HG03460 (cell line): ENCODE measurements at regions not wholly inside any gene's neighbourhood (a gene's known extent, or its start where the extent isn't known, plus 50 kb on each side); places are given as distances from the start of the nearest gene placed in this dataset.

Experiments used
- ATAC-seq: cut with Tn5 transposase; IDR thresholded peaks from one replicate; pipeline ENCODE4 v1.9.1; 2021; ENCODE audit not compliant: unreplicated experiment

DNA sequence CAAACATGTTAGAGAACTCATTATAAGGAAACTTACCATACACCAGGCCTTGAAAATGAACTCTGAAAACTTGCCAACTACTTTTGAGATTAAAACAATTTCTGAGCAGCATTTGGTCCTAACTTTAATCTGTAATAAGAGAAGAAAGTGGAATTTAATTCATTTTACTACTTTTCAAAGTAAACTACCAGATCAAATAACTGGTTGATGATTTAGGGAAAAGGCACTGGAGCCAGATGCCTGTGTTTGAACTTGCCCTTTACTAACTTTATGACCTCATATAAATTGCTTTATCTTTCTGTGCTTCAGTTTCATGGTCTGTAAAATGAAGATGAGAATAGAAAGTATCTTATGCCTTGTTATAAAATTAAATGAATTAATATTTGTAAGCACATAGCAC, 159.9 kb upstream of the PCDH18 start:
- no peak for ATAC-seq

DNA sequence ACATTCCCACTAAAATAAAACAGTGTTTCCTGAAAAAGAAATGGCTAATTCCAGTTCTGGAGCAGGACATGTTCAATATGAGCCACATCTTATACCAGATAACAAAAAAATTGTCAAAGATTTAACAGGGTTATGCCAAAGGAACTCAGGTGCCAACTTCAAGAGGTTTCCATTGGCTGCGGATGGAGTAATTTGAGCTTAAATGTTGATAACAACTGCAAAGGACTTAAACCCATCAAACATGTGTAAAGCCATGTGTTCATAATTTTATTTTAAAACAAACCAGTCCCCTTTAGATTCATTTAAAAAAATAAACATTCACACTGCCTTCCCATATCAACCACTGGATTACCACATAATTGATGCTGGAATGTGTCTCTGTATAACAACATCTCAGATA, 156.4 kb upstream of the PCDH18 start:
- no peak for ATAC-seq

DNA sequence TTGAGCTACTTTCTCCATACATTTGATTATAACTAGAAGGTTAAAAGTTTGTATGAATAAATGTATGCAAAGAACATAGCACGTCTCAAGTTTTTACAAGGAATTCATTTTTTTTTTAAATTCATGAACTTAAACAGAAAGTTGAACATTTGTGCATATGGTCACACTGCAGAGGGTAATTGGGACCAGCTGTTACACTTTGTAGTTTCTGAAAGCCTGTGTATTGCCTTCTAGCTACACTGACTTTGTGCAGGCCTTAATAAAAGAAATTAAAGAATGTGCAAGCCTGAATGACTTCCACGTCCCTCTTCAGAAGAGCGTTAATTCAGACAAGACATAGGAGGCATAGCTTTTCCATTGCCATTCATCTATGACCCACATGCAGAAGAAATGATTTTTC, 153.1 kb upstream of the PCDH18 start:
- ATAC-seq, result no peak

DNA sequence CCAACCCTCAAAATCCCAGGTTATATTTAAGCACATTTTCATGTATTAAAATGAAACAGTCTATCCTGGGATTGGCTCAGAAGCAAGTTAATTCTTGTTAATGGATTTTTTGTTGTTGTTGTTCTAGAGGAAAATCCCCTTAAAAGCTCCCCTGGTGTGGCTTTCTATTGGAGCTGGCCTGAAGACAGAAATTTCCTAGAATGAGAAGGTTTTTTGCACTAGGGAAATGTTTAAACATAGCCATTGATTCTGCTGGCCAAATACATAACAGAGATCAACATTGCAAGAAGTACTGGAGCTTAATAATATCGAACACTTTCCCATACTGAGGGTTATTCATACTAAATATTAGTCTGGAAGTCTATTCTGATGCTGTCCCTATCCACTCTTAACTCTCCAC, 148.8 kb upstream of the PCDH18 start:
- ATAC-seq, result no peak

DNA sequence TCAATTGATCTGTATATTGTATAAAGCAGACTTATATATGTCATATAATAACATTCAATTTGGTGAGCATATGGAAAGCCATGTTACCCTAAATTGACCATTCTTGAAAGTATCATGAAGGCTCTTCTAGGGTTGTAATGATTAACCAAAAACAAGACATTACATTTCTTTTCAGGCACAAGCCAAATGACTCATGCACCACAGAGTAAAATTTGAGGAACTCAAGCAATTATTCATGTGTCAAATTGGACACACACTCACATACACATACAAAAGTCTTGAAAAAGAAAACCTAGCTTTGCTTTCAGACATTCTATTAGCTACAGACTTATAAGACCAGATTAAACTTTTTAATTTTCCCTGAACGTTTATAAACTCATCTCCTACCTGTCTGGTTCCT, 146.5 kb upstream of the PCDH18 start:
- ATAC-seq, result peak; percentile 66

DNA sequence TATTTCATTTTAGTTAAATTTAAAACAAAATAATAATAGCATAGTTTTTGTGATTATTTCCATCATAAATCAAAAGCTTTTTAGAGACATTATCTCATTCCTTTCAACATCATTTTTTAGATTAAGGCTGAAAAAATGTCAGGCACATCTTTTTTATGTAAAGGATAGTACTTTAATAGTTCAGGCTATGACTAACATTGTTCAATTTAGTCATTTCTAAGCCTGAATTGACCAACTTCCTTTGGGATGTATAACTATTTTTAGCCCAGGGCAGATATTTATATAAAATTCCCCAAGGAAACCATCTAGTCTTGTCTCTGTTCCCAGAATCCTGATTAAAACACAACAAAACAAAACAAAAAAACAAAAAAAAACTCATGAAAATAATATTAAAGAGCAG, 145.6 kb upstream of the PCDH18 start:
- ATAC-seq, result no peak

DNA sequence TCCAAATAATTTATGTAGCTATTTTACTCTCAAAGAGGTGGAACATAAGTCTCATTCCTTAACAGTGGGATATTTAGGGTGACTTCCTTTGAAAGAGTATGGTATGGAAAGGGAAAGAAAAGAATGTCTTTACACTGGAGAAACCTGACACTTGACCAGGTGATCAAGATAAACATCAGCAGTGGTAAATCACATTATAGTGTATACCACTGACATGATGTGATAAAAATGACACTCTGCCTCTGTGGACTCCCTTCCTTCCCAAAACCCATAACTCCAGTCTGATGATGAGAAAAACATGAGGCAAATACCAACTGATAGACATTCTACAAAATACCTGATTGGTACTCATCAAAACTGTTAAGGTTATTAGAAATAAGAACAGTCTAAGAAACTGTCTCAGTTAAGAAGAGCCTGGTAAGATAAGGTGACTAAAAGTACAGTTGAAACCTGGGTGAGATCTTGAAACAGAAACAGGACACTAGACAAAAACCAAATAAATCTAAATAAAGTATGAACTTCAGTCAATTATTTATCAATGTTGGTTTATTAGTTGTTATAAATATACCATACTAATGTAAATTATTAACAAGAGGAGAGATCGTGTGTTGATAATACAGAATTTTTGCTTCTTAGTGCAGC, 144.2 kb upstream of the PCDH18 start:
- no peak for ATAC-seq

DNA sequence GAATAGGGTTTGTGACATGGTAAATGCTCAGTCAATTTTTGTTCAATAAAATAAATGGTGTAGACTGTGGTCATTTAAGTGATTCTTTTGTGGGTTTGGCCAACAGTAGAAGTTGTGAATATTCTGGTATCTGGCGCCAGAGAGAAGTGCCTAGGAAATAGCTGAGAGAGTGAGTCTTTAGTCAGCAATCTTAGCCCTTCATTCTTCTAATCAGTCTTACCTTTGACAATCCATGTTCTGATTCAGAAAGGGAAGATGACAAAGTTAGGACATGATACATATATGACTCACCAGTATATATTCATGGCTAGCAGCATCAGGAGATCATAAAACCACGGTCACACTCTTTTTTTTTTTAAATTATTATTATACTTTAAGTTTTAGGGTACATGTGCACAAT, 141.8 kb upstream of the PCDH18 start:
- no peak for ATAC-seq

DNA sequence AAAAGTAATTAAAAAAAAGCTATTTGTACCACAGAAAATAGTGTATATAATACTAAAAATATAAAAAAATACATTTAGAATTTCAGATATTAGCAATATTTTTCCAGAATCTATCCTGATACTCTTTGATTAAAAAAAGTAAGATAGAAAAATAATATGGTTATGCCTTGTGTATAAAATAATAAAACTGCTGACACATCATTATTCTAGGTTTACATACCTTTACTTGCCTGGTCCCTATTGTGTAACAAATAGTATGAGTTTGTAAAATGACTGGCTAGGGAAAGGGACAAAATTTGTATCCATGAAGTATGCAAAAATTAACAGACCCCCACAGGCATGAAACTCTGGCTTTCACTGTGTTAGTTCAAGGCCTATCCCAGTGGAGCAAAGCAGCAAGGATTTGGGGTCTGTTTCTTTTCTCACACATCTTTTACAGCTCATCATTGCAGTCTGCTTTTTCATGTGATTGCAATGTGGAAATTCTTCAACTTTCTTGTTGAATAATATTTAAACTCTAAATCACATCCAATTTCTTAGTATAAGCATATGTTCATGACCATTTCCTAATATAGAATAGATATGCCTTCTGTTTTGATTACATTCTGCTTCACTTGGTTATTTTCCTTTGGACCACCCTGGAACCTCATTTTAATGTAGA, 136.7 kb upstream of the PCDH18 start:
- ATAC-seq, result no peak

DNA sequence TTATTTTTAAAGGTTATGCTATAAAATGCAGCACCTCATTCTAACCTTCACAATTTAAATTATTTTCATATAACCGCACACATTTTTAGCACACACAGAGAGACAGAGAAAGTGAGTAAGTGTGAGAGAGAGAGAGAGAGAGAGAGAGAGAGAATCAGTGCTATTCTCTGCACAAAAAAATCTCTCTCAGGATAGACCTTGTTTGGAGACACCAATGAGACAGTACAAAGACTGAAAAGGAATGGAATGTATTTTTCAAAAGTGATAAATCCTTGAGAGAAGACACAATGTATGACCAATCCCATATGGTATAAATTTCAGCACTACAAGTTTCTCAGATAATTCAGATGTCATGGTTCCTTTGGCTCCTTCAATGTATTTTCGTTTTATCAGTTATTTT, 132.1 kb upstream of the PCDH18 start:
- ATAC-seq, result no peak

DNA sequence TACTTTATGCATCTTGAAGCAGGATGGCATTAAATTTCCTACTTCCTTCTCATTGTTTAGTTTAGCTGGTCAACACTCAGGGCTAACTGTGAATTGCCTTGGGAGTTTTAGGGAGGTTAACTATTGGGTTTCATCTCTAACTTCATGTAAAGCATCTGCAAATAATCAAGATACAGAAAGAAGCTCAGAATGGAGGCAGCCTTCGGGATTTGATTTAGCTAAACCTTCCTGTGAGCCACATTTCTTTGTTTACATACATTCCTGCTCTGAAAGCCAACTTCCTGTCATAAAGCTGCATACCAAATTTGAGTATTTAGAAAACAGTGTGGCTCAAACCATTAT, 131.7 kb upstream of the PCDH18 start:
- ATAC-seq, result no peak

DNA sequence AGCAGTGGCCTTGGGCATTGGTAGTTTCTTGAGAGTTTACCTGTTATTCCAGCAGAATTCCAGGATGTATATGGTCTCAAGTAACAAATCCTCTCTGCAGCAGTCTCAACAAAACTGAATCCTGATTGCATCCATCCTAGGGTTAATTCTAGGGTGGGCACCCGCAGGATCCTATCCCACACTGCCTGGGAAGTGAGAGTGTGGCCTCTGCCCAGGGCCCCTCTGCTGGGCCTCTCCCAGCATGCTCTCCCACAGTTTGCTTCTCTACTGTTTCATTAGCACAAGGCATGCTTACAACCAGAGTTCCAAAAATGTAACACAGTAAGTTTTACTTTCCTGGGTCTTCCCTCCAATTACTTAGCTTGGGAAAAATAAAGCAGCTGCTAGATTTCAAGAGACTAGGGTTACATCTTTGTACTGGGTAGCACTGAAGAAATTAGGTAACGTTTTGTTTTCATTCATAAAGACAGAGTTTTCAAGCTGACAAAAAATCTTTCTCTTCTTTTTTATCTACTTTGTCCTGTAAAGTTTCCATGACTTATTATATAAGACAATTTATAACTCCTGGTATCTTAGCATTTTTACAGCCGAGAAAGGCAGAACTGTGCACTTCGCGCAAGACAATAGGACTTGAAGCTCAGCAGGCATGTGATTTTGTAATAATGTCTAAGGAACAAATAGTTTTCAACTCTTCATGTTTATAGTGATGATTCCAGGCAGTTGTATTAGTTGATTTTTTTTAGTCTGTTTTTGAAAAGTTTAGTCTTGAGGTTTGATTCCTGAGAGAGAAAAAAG, 131.2 kb upstream of the PCDH18 start:
- ATAC-seq, result no peak

DNA sequence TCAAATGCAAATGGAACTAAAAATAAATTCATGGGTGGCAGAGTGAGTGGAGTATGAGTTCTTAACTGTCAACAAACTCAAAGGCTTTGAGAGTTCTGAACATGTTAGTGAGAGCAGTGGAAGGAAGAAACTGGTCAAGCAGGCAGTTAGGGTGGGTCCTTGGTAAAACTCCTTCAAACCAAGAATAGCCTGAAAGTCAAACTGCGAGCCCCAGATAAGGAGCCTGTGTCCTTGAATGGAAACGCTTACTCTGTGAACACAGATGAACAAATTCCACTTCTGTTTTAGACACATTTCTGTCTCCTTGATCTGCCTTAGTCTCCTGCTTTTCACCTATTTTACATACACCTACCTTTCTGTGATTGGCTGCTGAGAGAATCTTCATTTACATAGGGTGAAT, 129.4 kb upstream of the PCDH18 start:
- ATAC-seq, result no peak

DNA sequence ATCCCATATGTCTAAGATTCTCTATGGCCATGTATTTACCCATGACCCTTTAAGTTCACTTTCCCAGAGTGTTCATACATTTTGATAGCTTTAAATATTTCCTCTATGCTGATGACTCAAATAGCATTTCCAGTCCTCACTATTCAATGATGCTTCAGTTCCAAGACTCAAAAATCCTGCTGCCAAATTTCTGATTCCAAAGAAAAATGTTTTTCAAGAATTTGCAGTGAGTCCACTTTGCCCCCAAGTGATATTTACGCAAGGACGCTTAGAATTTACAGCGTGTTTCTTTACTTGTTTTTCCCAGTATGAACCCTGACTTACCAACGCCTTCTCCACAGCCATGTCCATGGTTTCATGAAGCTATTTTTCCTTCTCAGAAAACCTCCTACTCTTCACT, 127.9 kb upstream of the PCDH18 start:
- no peak for ATAC-seq

DNA sequence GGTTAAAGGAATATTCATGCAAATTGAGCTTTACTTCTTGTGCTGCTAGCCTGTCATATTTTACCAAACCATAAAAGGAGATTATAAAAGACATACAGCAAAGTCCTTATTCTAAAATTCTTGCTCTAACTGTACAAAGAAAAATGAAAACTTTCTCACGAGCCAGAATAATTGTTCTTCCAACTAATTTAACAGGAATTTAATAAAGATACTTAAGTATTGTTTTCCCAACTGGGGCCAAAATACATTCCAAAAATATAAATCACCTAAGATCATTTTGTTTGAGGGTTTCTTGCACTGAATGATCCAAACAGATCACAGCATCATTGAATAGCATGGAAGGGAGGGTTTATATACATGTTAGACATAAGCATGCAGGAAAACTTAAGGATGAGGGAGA, 127.1 kb upstream of the PCDH18 start:
- ATAC-seq, result no peak

DNA sequence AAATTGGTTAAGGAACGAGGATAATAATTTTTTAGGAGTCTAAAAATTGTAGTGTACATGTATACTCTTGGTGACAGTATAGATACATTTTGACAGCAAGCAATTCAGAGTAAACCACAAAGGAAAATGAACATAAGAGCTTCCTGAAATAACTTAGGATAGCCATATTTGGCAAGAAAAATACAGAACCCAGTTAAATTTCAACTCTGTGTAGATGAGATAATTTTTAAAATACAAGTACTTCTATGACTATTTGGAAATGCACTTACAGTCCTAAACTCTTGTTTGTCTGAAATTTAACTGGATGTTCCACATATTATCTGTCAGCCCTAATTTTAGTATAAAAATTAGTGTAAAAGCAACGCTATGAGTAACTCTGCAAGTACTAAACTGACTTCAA, 124.4 kb upstream of the PCDH18 start:
- ATAC-seq, result no peak

DNA sequence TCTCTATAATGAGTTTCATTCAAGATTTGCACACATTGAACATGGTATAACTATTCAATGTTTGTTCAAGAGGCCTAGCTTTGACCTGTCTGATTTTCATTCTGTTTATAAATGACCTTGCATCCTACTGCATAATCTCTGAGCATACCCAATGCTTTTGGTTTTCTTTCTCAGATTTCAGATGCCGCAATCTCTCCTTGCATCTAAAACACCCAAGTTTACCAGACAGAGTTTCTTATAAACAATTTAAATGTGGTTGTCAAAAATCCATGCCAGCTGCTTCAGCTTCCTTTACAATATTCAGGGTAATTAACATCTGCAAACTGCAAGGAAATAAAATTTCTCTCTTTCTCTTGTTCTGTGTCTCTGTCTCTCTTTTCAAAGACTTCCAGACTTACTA, 123.0 kb upstream of the PCDH18 start:
- no peak for ATAC-seq

DNA sequence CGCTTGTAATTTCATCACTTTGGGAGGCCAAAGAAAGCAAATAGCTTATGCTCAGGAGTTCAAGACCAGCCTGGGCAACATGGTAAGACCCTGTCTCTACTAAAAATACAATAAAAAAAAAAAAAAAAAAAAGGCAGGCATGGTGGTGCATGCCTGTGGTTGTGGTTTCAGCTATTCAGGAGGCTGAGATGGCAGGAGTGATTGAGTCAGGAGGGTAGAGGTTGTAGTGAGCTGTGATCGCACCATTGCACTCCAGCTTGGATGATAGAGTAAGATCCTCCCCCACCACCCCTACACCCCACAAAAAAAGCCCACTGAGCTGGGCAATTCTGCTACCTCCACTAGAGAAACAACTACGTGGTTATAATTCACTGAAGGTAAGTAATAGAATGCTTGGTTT, 118.8 kb upstream of the PCDH18 start:
- no peak for ATAC-seq

DNA sequence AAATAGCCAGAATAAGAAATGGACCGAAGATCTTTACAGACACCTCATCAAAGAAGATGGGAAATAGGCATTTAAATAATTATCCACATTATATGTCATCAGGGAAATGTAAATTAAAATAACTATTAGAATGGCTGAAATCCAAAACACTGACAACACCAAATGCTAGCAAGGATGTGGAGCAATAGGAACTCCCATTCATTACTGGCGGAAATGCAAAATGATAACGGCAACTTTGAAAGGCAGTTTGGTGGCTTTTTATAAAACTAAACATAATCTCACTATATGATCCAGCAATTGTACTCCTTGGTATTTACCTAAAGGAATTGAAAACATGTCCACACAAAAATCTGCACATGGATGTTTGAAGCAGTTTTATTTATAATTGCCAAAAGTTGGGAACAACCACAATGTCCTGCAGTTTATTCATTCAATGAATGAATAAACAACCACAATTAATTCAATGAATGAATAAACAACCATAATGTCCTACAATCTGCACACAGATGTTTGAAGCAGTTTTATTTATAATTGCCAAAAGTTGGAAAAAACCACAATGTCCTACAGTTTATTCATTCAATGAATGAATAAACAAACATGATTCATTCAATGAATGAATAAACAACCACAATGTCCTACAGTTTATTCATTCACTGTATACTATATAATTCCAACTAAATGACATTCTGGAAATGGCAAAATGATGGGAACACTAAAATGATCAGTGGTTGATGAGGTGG, 117.6 kb upstream of the PCDH18 start:
- no peak for ATAC-seq

DNA sequence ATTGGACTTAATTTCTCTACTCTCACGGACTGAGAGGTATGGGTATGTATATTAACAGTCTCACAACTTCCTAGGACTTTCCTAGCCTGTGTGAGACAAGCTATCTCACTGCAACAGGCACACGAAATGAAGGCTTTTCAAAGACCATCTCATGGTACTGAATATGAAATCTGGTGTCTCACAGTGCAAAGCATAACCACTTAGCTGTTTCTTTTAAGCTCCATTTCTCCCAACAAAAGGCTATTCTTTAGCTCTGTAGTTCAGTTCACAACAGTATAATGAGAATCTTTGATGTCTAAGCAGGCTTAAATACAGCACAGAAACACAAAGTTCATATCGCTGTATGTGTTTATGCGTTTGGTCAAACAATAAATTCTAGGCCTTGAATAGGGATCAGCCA, 116.2 kb upstream of the PCDH18 start:
- no peak for ATAC-seq

DNA sequence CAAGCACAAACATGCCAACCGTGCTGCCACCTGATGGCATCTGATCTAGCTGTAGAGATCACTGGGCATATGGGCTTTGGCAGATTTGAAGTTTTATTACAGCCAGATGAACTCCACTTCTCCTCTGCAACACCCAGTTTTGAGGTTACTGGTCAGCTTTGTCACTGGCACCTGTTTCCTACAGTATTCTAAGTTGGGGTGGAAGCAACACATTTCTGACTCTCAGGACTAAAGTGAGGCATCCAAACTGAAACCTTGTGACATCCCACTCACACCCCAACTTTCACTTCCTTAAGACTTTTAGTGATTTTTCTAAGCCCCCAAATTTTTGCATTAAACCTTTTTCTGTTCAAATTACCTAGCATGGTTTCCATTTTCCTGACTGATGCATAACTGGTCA, 115.1 kb upstream of the PCDH18 start:
- peak; percentile 77 for ATAC-seq

DNA sequence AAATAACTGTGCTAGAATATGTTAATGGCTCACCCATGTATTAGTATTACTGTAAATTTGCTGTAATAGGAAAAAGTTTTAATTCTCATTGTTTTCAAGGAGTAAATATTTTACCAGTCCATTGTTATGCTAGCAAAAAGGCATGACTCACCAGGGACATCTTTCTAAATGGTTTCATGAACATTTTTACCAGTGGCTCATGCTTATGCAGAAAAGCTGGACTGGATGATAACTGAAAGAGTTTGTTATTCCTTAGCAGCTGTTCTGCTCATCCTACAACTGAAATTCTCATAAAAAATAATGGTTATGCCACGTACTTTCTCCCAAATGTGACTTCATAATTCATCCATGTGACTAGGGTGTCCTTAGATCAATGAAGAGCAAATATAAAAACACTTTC, 111.9 kb upstream of the PCDH18 start:
- no peak for ATAC-seq
